Body of pancreas (tissue), 4 donors: ENCODE measurements at regions not wholly inside any gene's neighbourhood (a gene's known extent, or its start where the extent isn't known, plus 50 kb on each side); places are given as distances from the start of the nearest gene placed in this dataset.

Source experiments
- ATAC-seq: fragments of 150-250 bp; one replicate; pipeline ENCODE4 v1.9.1; 2016
- DNase-seq, 4 donors: peaks; one replicate each; pipeline ENCODE4 v3.0.0-alpha.2; 2019
- H3K27ac ChIP-seq, 4 donors: fragments of 200-600 bp; sonication (generic); 1 replicate in 3 of 4; 2 replicates in 1 of 4; pipeline versions ENCODE4 v1.5.1 to v1.6.1; 2016 to 2019; ENCODE audit warnings: mild to moderate bottlenecking in 1 of 4, mixed read lengths in 1 of 4, moderate library complexity in 1 of 4
- H3K27me3 ChIP-seq, 2 donors: fragments of 200-600 bp; sonication (generic); one replicate each; pipeline ENCODE4 v1.6.0; 2016; ENCODE audit warnings: mild to moderate bottlenecking in 1 of 2
- H3K36me3 ChIP-seq, 2 donors: fragments of 200-600 bp; sonication (generic); replicated peaks in 1 of 2; 2 replicates each; pipeline ENCODE4 v1.5.1; 2016; ENCODE audit warnings: low read depth in 2 of 2; ENCODE audit not compliant: insufficient read depth in 1 of 2
- H3K4me1 ChIP-seq: fragments of 200-600 bp; sonication (generic); one replicate; pipeline ENCODE4 v1.6.0; 2016
- H3K4me3 ChIP-seq, 2 donors: fragments of 200-600 bp; sonication (generic); 1 replicate in 1 of 2; 2 replicates in 1 of 2; pipeline ENCODE4 v1.5.1; 2016 to 2019
- H3K9me3 ChIP-seq, 3 donors: fragments of 200-600 bp; sonication (generic); 1 replicate in 2 of 3; 2 replicates in 1 of 3; pipeline ENCODE4 v1.5.1; 2016
- POLR2A ChIP-seq, 3 donors: fragments of 450-650 bp; IDR thresholded peaks; one replicate each; pipeline ENCODE4 v1.6.1; 2016; ENCODE audit warnings: antibody characterized with exemption in 3 of 3, mild to moderate bottlenecking in 2 of 3
- WGBS, 2 donors: methylation state at CpG; one replicate each; pipeline ENCODE4 v1.1.5; 2017; 5-methylcytosine and 5-hydroxymethylcytosine counted together
- intact Hi-C: fragments of 100-400 bp; cut with DNase I; formaldehyde crosslinking; loops from one replicate; pipeline ENCODE4 v1.15.1; 2023
- TF ChIP-seq, protein P1 (sequence below), 7 experiments: fragments of 450-650 bp in 4 of 7; fragments of 200-600 bp in 3 of 7; sonication (generic) in 3 of 7; IDR thresholded peaks; one replicate each; pipeline ENCODE4 v1.5.1; 2016 to 2019; ENCODE audit warnings: antibody characterized with exemption in 7 of 7

DNA sequence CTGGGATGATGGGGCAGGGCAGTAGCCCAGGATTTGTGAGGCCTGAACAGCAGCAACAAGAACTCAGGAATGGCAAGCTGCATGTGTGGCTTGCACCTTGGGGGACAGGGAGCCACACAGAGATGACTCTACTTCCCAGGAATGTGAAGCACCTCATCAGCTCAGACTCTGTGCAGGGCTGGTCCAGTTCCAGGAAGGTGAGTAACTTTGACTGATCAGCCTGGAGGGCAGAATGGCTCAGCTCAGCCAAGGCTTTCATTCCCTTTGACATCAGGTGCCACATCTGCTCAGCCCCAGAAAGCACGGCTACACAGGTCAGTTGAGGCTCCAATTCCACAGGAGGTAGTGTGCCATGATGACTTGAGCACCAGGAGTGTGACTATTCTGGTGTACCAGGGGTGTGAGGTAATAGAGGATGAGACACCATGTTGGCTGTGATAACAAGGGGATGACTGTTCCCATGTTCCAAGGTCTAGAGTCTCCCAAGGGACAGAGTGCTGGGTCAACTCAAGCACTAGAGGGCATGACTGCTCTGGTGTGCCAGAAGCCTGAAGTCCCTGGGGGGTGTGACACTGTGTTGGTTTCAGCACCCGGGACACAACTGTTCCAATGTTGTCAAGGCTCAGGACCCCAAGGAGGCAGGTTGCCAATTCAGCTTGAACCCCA lies 625.8 kb upstream of the ADGRL2 start:
- Histone ChIP-seq H3K4me3 (no peak overlapping the region), H3K36me3 (no peaks in the 10 kb centered on the region), H3K27ac (no peak overlapping the region), H3K9me3 (no peaks in the 10 kb centered on the region), H3K4me1 (no peaks in the 10 kb centered on the region), H3K27me3 (no peaks in the 10 kb centered on the region)
- ATAC-seq, result no peak
- intact Hi-C loops, result no loop called here
- TF ChIP-seq, protein P1, sequence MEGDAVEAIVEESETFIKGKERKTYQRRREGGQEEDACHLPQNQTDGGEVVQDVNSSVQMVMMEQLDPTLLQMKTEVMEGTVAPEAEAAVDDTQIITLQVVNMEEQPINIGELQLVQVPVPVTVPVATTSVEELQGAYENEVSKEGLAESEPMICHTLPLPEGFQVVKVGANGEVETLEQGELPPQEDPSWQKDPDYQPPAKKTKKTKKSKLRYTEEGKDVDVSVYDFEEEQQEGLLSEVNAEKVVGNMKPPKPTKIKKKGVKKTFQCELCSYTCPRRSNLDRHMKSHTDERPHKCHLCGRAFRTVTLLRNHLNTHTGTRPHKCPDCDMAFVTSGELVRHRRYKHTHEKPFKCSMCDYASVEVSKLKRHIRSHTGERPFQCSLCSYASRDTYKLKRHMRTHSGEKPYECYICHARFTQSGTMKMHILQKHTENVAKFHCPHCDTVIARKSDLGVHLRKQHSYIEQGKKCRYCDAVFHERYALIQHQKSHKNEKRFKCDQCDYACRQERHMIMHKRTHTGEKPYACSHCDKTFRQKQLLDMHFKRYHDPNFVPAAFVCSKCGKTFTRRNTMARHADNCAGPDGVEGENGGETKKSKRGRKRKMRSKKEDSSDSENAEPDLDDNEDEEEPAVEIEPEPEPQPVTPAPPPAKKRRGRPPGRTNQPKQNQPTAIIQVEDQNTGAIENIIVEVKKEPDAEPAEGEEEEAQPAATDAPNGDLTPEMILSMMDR (IDR thresholded peaks at IDR 0.05), result no peak
- no peak for TF ChIP-seq POLR2A (IDR thresholded peaks at IDR 0.05)
- WGBS, 2 donors, result 67% methylated on average over 2 of the region's 2 CpGs; no CpG with 5 or more reads in 1 of the 2 donors
- no peak for DNase-seq

DNA sequence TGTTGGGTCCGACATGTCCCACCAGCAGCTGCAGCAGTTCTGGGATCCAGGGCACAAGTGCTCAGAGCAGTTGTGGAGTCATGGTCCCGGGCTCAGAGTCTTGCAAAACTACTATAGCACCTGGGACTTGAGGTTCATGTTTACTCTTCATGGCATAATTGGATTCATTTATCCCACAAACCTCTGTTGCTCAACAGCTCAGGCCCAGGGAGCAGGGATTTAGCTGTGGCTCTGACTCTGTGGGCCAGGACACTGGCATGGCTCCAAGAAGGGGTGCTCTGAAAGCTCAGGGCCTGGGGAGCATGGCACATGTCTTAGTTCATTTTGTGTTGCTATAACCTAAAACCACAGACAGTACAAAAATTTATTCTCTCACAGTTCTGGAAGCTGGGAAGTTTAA lies 626.7 kb upstream of the ADGRL2 start:
- H3K27ac ChIP-seq, result no peak overlapping the region
- WGBS, 2 donors, result 82% methylated on average over 2 of the region's 2 CpGs; no CpG with 5 or more reads in 1 of the 2 donors
- H3K4me1 ChIP-seq, result no peaks in the 10 kb centered on the region
- intact Hi-C loops, result no loop called here
- H3K27me3 ChIP-seq, result no peaks in the 10 kb centered on the region
- H3K4me3 ChIP-seq, result no peak overlapping the region
- H3K36me3 ChIP-seq, result no peaks in the 10 kb centered on the region
- H3K9me3 ChIP-seq, result no peaks in the 10 kb centered on the region
- ATAC-seq (no peak), DNase-seq (no peak)
- TF ChIP-seq, protein P1 (IDR thresholded peaks at IDR 0.05), result no peak
- TF ChIP-seq POLR2A (IDR thresholded peaks at IDR 0.05), result no peak

DNA sequence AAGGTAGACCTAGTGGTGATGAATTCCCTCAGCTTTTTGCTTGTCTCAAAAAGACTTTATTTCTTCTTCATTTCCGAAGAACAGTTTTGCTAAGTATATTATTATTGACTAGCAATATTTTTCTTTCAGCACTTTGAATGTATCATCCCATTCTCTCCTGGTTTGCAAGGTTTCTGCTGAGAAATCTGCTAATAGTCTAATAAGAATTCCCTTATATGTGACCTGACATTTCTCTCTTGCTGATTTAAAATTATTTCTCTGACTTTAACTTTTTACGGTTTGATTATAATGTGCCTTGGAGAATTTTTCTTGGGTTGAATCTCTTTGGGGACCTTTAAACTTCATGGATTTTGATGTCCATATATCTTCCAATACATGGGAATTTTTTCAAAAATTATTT lies 628.3 kb upstream of the ADGRL2 start:
- Histone ChIP-seq H3K4me1 (no peaks in the 10 kb centered on the region), H3K4me3 (no peak overlapping the region), H3K36me3 (no peaks in the 10 kb centered on the region), H3K9me3 (no peaks in the 10 kb centered on the region), H3K27ac (no peak overlapping the region), H3K27me3 (no peaks in the 10 kb centered on the region)
- 67 to 76% methylated on average over 2 of the region's 2 CpGs for WGBS, 2 donors
- TF ChIP-seq POLR2A (IDR thresholded peaks at IDR 0.05), result no peak
- TF ChIP-seq, protein P1 (IDR thresholded peaks at IDR 0.05), result no peak
- intact Hi-C loops, result no loop called here
- ATAC-seq (no peak), DNase-seq (no peak)

DNA sequence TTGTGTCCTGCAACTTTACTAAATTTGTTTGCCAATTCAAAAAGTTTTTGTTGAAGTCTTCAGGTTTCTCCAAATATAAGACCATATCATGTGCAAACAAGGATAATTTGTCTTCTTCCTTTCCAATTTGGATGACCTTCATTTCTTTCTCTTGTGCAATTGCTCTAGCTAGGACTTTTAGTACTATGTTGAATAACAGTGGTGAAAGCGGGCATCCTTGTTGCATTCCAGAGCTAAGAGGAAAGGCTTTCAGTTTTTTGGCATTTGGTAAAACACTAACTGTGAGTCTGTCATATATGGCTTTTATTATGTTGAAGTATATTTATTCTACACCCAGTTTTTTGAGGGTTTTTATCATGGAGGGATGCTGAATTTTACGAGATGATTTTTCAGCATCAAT lies 630.0 kb upstream of the ADGRL2 start:
- ATAC-seq (no peak), DNase-seq (no peak)
- intact Hi-C loops, result no loop called here
- H3K4me1 ChIP-seq, result no peaks in the 10 kb centered on the region
- no peak overlapping the region for H3K4me3 ChIP-seq
- no peaks in the 10 kb centered on the region for H3K36me3 ChIP-seq
- 63 to 78% methylated on average over 2 of the region's 2 CpGs for WGBS, 2 donors
- TF ChIP-seq, protein P1 (IDR thresholded peaks at IDR 0.05), result no peak
- no peak for TF ChIP-seq POLR2A (IDR thresholded peaks at IDR 0.05)
- H3K27ac ChIP-seq, result no peak overlapping the region
- H3K9me3 ChIP-seq, result no peaks in the 10 kb centered on the region
- no peaks in the 10 kb centered on the region for H3K27me3 ChIP-seq

DNA sequence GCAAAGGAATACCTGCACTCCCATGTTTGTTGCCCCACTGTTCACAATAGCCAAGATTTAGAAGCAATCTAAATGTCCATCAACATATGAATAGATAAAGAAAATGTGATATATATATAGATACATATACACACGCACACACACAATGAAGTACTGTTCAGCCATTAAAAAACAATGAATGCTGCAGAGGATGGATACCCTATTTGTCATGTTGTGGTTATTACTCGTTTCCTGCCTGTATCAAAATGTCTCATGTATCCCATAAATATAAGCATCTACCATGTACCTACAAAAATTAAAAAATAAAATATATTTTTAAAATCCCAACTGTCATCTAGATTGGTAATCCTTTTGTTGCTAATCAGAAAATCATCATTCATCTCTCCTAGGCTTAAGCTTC lies 634.8 kb upstream of the ADGRL2 start:
- TF ChIP-seq, protein P1 (IDR thresholded peaks at IDR 0.05), result no peak
- no peak for TF ChIP-seq POLR2A (IDR thresholded peaks at IDR 0.05)
- no peaks in the 10 kb centered on the region for H3K9me3 ChIP-seq
- DNase-seq (no peak), ATAC-seq (no peak)
- H3K4me3 ChIP-seq, result no peak overlapping the region
- no peak overlapping the region for H3K27ac ChIP-seq
- H3K27me3 ChIP-seq, result no peaks in the 10 kb centered on the region
- intact Hi-C loops, result no loop called here
- no peaks in the 10 kb centered on the region for H3K4me1 ChIP-seq
- 61 to 64% methylated on average over 2 of the region's 2 CpGs for WGBS, 2 donors
- H3K36me3 ChIP-seq, result no peaks in the 10 kb centered on the region
